Astrocyte (in vitro differentiated cells and primary cell): ENCODE measurements at regions not wholly inside any gene's neighbourhood (a gene's known extent, or its start where the extent isn't known, plus 50 kb on each side); places are given as distances from the start of the nearest gene placed in this dataset.

Experiments
- DNase-seq: peaks from one replicate; pipeline ENCODE4 v3.0.0-alpha.2; 2010; ENCODE audit warnings: low read depth
- FAIRE-seq: peaks from 2 replicates; lab custom pipeline; 2011; peaks lifted over from hg19 to GRCh38; lab: Jason Lieb, UNC
- H2AFZ ChIP-seq: 2 replicates; pipeline ENCODE4 v1.6.0; 2012; ENCODE audit warnings: low read depth, low read length, inconsistent platforms
- H3K27ac ChIP-seq: 2 replicates; pipeline ENCODE4 v1.5.1; 2011; ENCODE audit warnings: low read depth, low read length, inconsistent platforms
- H3K27me3 ChIP-seq: 2 replicates; pipeline ENCODE4 v1.6.0; 2011; ENCODE audit warnings: low read length, inconsistent platforms; ENCODE audit not compliant: insufficient read depth
- H3K36me3 ChIP-seq: 2 replicates; pipeline ENCODE4 v1.5.1; 2011; ENCODE audit warnings: low read length, inconsistent platforms; ENCODE audit not compliant: insufficient read depth
- H3K4me1 ChIP-seq: 2 replicates; pipeline ENCODE4 v1.5.1; 2011; ENCODE audit warnings: low read length, inconsistent platforms; ENCODE audit not compliant: insufficient read depth
- H3K4me2 ChIP-seq: 2 replicates; pipeline ENCODE4 v1.6.0; 2012; ENCODE audit warnings: low read length, inconsistent platforms
- H3K4me3 ChIP-seq: 2 replicates; pipeline ENCODE4 v1.5.1; 2011; ENCODE audit warnings: low read depth, mild to moderate bottlenecking, low read length, inconsistent platforms; ENCODE audit not compliant: insufficient read depth
- H3K79me2 ChIP-seq: 2 replicates; pipeline ENCODE4 v1.6.0; 2012; ENCODE audit warnings: mild to moderate bottlenecking, low read length, inconsistent platforms; ENCODE audit not compliant: insufficient read depth
- H3K9ac ChIP-seq: 2 replicates; pipeline ENCODE4 v1.6.0; 2012; ENCODE audit warnings: mild to moderate bottlenecking, low read length, inconsistent platforms
- H3K9me3 ChIP-seq: 2 replicates; pipeline ENCODE4 v1.5.1; 2012; ENCODE audit warnings: low read depth, mild to moderate bottlenecking, low read length, inconsistent platforms; ENCODE audit not compliant: insufficient read depth
- H4K20me1 ChIP-seq: 2 replicates; pipeline ENCODE4 v1.6.0; 2012; ENCODE audit warnings: low read length, inconsistent platforms; ENCODE audit not compliant: insufficient read depth
- H3K27ac Mint-ChIP-seq: one replicate; pipeline ENCODE4 v1.8.0; 2021; ENCODE audit warnings: mild to moderate bottlenecking, mixed read lengths; ENCODE audit not compliant: unreplicated experiment
- H3K27me3 Mint-ChIP-seq: one replicate; pipeline ENCODE4 v1.8.0; 2021; ENCODE audit warnings: low read depth, mixed read lengths; ENCODE audit not compliant: unreplicated experiment
- H3K36me3 Mint-ChIP-seq: one replicate; pipeline ENCODE4 v1.8.0; 2021; ENCODE audit warnings: low read depth, mixed read lengths; ENCODE audit not compliant: unreplicated experiment
- H3K4me1 Mint-ChIP-seq: one replicate; pipeline ENCODE4 v1.8.0; 2021; ENCODE audit warnings: low read depth, mixed read lengths; ENCODE audit not compliant: unreplicated experiment
- H3K4me3 Mint-ChIP-seq: one replicate; pipeline ENCODE4 v1.8.0; 2021; ENCODE audit warnings: mild to moderate bottlenecking, moderate library complexity, mixed read lengths; ENCODE audit not compliant: unreplicated experiment
- H3K9me3 Mint-ChIP-seq: one replicate; pipeline ENCODE4 v1.8.0; 2021; ENCODE audit warnings: mild to moderate bottlenecking, mixed read lengths; ENCODE audit not compliant: unreplicated experiment
- EZH2 ChIP-seq: IDR thresholded peaks from 2 replicates; pipeline ENCODE4 v1.6.1; 2012; ENCODE audit warnings: mild to moderate bottlenecking, low read length, inconsistent platforms; ENCODE audit not compliant: insufficient read depth
- TF ChIP-seq, protein P1 (sequence below): IDR thresholded peaks from 2 replicates; pipeline ENCODE4 v1.5.1; 2011; ENCODE audit warnings: low read depth, mild to moderate bottlenecking, inconsistent platforms, low read length, moderate library complexity; ENCODE audit not compliant: insufficient read depth

DNA sequence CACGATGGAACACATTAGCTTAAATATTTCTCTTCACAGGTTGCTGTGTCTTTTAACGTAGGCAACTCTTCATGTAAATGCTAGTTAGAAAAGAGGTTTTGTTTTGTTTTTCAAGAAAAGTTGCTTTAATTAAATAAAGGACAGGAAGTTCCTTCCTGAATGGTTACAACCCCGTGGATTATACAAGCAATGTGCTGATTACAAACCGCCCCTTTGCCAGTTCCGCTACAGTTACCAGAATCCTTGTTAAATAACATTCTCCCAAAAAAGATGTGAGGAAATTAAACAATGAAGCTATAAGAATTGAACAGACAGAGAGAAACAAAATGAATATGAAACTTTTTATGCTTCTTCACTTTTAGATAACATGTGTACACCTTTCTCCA lies 75.1 kb downstream of the LYZL2 start:
- peaks cover 6% of the 10 kb centered on the region for H3K9me3 Mint-ChIP-seq
- no peak overlapping the region for H3K4me3 Mint-ChIP-seq
- H3K27ac Mint-ChIP-seq: no peak overlapping the region
- no peak for TF ChIP-seq EZH2
- TF ChIP-seq, protein P1, sequence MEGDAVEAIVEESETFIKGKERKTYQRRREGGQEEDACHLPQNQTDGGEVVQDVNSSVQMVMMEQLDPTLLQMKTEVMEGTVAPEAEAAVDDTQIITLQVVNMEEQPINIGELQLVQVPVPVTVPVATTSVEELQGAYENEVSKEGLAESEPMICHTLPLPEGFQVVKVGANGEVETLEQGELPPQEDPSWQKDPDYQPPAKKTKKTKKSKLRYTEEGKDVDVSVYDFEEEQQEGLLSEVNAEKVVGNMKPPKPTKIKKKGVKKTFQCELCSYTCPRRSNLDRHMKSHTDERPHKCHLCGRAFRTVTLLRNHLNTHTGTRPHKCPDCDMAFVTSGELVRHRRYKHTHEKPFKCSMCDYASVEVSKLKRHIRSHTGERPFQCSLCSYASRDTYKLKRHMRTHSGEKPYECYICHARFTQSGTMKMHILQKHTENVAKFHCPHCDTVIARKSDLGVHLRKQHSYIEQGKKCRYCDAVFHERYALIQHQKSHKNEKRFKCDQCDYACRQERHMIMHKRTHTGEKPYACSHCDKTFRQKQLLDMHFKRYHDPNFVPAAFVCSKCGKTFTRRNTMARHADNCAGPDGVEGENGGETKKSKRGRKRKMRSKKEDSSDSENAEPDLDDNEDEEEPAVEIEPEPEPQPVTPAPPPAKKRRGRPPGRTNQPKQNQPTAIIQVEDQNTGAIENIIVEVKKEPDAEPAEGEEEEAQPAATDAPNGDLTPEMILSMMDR: no peak
- H3K4me1 Mint-ChIP-seq: peaks cover 7% of the 10 kb centered on the region
- DNase-seq (no peak), FAIRE-seq (no peak)
- Histone ChIP-seq H3K79me2 (no peaks in the 10 kb centered on the region), H3K36me3 (no peaks in the 10 kb centered on the region), H3K4me2 (peak overlapping the region; percentile 46), H3K27me3 (no peaks in the 10 kb centered on the region), H3K4me3 (no peak overlapping the region), H3K9me3 (no peaks in the 10 kb centered on the region), H3K4me1 (peaks cover 4% of the 10 kb centered on the region), H3K9ac (no peak overlapping the region), H2AFZ (peak overlapping the region; percentile 36), H3K27ac (no peak overlapping the region), H4K20me1 (no peaks in the 10 kb centered on the region)
- peaks cover 2% of the 10 kb centered on the region for H3K27me3 Mint-ChIP-seq
- peaks cover 2% of the 10 kb centered on the region for H3K36me3 Mint-ChIP-seq

DNA sequence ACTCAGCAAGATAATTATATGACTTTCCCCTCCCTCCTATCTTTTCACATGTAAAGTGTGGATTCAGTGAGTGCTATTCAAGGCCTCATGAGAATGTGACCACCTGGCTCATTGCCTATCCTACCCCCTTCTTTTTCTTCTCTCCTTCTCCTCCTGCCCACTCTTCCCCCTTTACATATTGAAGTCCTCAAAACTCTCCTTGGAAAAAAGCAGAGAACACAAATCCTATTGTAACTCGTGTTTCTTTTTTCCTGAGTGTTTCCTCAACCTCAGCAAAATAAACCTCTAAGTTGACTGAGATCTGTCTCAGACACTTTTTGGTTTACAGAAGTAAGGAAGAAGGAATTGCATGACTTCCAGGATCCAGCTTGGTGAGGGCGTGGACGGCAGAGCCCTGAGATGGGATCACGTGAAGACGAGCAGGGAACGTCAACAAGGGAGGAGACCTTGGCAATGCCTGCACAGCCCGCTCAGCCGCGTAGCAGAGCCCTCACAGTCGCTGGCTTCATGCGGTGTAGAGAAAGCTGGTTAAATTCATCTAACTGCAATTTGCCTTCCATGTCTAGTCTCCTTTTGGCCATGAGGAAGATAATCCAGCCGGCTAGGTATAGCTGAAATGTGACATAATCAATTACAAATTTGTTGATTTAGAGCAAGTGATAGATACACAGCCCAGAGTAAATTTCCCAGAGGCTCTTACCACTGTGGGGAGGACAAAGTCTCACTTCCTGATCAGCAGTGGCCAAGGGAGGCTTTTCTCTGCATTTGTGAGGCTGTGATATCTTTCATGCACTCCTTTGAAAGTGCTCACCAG lies 75.7 kb downstream of the LYZL2 start:
- Histone ChIP-seq H3K27ac (no peak overlapping the region), H3K9ac (no peak overlapping the region)

More for the DNA sequence above, 75.7 kb downstream of the LYZL2 start:
- no peaks in the 10 kb centered on the region for H4K20me1 ChIP-seq
- no peak for FAIRE-seq
- TF ChIP-seq, protein P1: no peak
- TF ChIP-seq EZH2: no peak
- peaks cover 4% of the 10 kb centered on the region for H3K9me3 Mint-ChIP-seq
- no peaks in the 10 kb centered on the region for H3K79me2 ChIP-seq
- peaks cover 2% of the 10 kb centered on the region for H3K27me3 Mint-ChIP-seq
- H3K4me3 Mint-ChIP-seq: no peak overlapping the region
- no peak overlapping the region for H3K27ac Mint-ChIP-seq
- no peaks in the 10 kb centered on the region for H3K27me3 ChIP-seq
- H3K4me1 Mint-ChIP-seq: peaks cover 7% of the 10 kb centered on the region
- H3K4me1 ChIP-seq: peaks cover 4% of the 10 kb centered on the region
- H3K4me2 ChIP-seq: peak overlapping the region; percentile 46
- no peaks in the 10 kb centered on the region for H3K36me3 ChIP-seq
- H2AFZ ChIP-seq: peak overlapping the region; percentile 36
- H3K9me3 ChIP-seq: no peaks in the 10 kb centered on the region
- peaks cover 2% of the 10 kb centered on the region for H3K36me3 Mint-ChIP-seq
- no peak overlapping the region for H3K4me3 ChIP-seq
- DNase-seq: no peak
